ENCODE measurements at regions not wholly inside any gene's neighbourhood (a gene's known extent, or its start where the extent isn't known, plus 50 kb on each side); places are given as distances from the start of the nearest gene placed in this dataset.

- peaks cover 0 to 5% (median 2%) of the 10 kb centered on the region in 4 donors for H3K4me1 ChIP-seq
- no peak overlapping the region for H3K27ac ChIP-seq (replicated peaks in 1 of 4)
- H3K27me3 ChIP-seq = no peaks in the 10 kb centered on the region
- DNase-seq (ENCODE audit: extremely low spot score) = no peak
- no peak overlapping the region for H3K4me3 ChIP-seq
- no peaks in the 10 kb centered on the region for H3K9me3 ChIP-seq
- 88% methylated on average over 11 of the region's 11 CpGs for WGBS
- H3K36me3 ChIP-seq = no peaks in the 10 kb centered on the region
- intact Hi-C loops (cut with DNase I) = no loop called here
- TF ChIP-seq POLR2AphosphoS5 (IDR thresholded peaks at IDR 0.05) (no peak), EP300 (IDR thresholded peaks at IDR 0.05) (no peak), POLR2A (IDR thresholded peaks at IDR 0.05; ENCODE audit: low read depth) (no peak), CTCF (IDR thresholded peaks at IDR 0.05) (no peak)
These were observed 319.6 kb downstream of the AHR start for GRCh38 chr7:17617857-17618651.

DNA sequence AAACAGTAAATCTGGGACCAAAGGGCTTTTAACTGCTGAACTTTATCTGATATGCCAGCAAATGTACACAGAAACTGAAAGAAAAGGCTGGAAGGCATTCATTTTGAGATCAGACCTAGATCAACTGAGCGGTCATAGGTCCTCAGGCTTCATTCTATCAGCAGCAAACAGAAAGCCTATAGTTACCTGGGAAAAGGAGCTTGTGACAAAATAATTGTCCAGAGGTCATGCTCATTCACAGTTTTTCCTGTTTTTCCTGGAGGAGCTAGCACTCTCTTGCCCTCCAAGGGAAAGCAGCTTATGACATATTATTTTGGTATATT is 320.2 kb downstream of the AHR start:
- WGBS = 100% methylated on average over 1 of the region's 1 CpG
- intact Hi-C loops (cut with DNase I) = no loop called here
- peaks cover 0 to 5% (median 2%) of the 10 kb centered on the region in 4 donors for H3K4me1 ChIP-seq
- H3K27ac ChIP-seq (replicated peaks in 1 of 4) = no peak overlapping the region
- no peaks in the 10 kb centered on the region for H3K27me3 ChIP-seq
- TF ChIP-seq POLR2AphosphoS5 (IDR thresholded peaks at IDR 0.05) = no peak
- no peak for DNase-seq (ENCODE audit: extremely low spot score)
- no peaks in the 10 kb centered on the region for H3K9me3 ChIP-seq
- no peak overlapping the region for H3K4me3 ChIP-seq
- no peaks in the 10 kb centered on the region for H3K36me3 ChIP-seq

GRCh38 chr7:17619196-17619818 is 320.9 kb downstream of the AHR start:
- Histone ChIP-seq H3K36me3 (no peaks in the 10 kb centered on the region), H3K4me3 (no peak overlapping the region), H3K27me3 (no peaks in the 10 kb centered on the region), H3K9me3 (no peaks in the 10 kb centered on the region), H3K4me1 (peaks cover 0 to 5% (median 4%) of the 10 kb centered on the region in 4 donors), H3K27ac (replicated peaks in 1 of 4) (no peak overlapping the region)
- TF ChIP-seq POLR2AphosphoS5 (IDR thresholded peaks at IDR 0.05) (no peak), CTCF (IDR thresholded peaks at IDR 0.05) (no peak), POLR2A (IDR thresholded peaks at IDR 0.05; ENCODE audit: low read depth) (no peak), EP300 (IDR thresholded peaks at IDR 0.05) (no peak)
- no peak for DNase-seq (ENCODE audit: extremely low spot score)
- intact Hi-C loops (cut with DNase I) = no loop called here
- 92% methylated on average over 5 of the region's 5 CpGs for WGBS

DNA sequence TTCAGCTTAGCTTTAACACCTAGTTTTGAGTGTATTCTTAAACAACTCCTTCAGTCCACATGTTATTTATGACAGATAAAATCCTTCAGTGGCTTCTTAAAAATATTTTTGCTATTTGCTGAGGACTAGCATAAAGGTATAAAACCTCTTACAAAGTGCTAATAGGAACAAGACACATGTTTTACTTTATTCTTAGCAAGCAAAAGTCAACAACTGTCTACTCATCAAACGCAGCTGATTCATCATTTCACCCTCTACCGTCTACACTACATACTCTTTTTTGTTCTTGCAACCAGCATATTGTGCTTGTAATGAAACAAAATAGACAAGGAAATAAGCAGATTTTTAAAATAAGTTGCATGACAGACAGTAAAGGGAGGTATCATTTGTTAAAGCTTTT is 319.7 kb downstream of the SNX13 start:
- Histone ChIP-seq H3K9me3 (no peaks in the 10 kb centered on the region), H3K27me3 (no peaks in the 10 kb centered on the region), H3K4me3 (no peak overlapping the region), H3K27ac (replicated peaks in 1 of 4) (no peak overlapping the region), H3K36me3 (no peaks in the 10 kb centered on the region), H3K4me1 (peaks cover 0 to 5% (median 4%) of the 10 kb centered on the region in 4 donors)
- intact Hi-C loops (cut with DNase I) = no loop called here
- TF ChIP-seq CTCF (IDR thresholded peaks at IDR 0.05) (no peak), EP300 (IDR thresholded peaks at IDR 0.05) (no peak), POLR2AphosphoS5 (IDR thresholded peaks at IDR 0.05) (no peak), POLR2A (IDR thresholded peaks at IDR 0.05; ENCODE audit: low read depth) (no peak)
- DNase-seq (ENCODE audit: extremely low spot score) = no peak
- WGBS = 43% methylated on average over 2 of the region's 2 CpGs

DNA sequence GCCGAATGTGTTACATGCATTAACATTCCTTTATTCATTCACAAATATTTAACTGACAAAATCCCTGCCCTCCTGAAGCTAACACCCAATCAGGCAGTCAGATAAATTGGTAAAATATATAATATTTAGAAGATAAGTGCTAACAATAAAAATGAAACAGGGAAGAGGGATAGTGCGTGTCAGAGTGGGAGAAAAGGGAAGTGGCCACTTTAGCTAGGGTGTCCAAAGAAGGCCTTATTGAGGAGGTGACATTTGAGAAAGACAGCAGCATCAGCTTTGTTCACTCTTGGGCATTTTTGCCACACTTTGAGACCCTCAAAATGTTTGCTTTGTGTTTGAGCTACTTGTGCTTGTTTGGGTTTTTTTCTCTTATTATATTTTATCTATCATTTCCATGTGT is 317.8 kb downstream of the SNX13 start:
- Histone ChIP-seq H3K36me3 (no peaks in the 10 kb centered on the region), H3K4me3 (no peak overlapping the region), H3K27ac (replicated peaks in 1 of 4) (no peak overlapping the region), H3K27me3 (no peaks in the 10 kb centered on the region), H3K4me1 (peaks cover 0 to 5% (median 4%) of the 10 kb centered on the region in 4 donors), H3K9me3 (no peaks in the 10 kb centered on the region)
- DNase-seq (ENCODE audit: extremely low spot score) = no peak
- 87% methylated on average over 2 of the region's 2 CpGs for WGBS
- intact Hi-C loops (cut with DNase I) = no loop called here
- no peak for TF ChIP-seq POLR2A (IDR thresholded peaks at IDR 0.05; ENCODE audit: low read depth)
- TF ChIP-seq EP300 (IDR thresholded peaks at IDR 0.05) = no peak
- TF ChIP-seq CTCF (IDR thresholded peaks at IDR 0.05) = no peak
- TF ChIP-seq POLR2AphosphoS5 (IDR thresholded peaks at IDR 0.05) = no peak

All from esophagus muscularis mucosa (tissue), 4 donors.